ENCODE measurements at regions not wholly inside any gene's neighbourhood (a gene's known extent, or its start where the extent isn't known, plus 50 kb on each side); places are given as distances from the start of the nearest gene placed in this dataset.
"Not testable (repeated sequence)": the region's sequence is repeated elsewhere in the genome, so short reads cannot be mapped to it uniquely, and the experiment has no call there.

DNA sequence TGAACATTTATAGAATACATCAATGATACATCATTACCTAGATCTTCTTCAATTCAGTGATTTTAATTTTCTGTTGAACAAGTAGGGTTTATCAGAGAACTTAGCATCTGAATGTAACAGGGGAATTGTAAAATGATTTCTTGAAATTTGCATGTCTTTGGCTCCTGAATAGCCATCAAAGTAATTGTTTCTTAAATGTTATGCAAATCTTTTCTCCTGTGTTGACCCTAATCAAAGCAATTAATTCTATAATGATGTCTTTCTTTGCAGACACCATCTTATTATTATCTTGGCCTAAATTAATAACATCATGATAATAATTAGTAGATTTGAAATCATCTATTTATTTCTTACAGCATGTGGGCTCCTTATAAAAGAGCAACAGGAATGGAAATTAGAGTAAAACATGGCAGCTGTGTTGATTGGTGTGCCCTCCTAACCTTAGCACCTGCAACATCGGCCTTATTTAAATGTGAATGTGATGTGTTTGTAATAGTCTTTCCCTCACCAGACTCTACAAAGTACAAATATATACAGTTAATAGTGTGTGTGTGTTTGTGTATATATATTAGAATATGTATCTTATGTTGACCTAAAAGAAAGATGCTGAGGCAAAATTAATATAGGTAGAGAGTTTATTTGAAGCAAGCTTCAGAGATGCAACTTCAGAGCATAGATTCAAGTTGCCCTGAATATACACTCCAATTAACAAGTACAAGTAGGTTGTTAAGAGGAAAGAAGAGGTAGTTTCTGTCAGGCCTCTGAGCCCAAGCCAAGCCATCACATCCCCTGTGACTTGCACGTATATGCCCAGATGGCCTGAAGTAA, 328.0 kb upstream of the TECRL start:
- no peak for DNase-seq (ENCODE audit: low spot score)

DNA sequence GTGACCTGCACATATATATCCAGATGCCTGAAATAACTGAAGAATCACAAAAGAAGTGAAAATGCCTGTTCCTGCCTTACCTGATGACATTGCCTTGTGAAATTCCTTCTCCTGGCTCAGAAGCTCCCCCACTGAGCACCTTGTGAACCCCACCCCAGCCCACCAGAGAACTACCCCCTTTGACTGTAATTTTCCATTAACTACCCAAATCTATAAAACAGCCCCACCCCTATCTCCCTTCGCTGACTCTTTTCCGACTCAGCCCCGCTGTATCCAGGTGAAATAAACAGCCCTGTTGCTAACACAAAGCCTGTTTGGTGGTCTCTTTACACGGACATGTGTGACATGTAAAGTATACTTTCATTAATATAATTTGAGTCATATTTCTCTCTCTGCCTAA, 320.3 kb upstream of the TECRL start:
- no peak for DNase-seq (ENCODE audit: low spot score)

DNA sequence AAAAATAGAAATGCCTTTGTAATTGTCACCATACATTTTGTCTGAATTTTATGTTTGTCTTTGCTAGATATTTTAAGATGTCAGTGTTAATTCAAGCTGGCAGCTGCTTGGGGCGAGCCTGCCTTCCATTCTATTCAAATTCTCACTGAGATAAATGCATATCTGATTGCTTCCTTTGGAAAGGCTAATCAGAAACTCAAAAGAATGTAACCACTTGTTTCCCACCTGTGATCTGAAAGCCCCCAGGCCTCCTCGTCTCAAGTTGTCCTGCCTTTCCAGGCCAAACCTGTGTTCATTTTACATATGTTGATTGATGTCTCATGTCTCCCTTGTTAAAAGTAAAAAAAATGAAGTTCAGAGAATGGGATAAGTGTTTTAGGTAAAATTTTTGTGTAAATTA, 318.7 kb upstream of the TECRL start:
- no peak for DNase-seq (ENCODE audit: low spot score)

DNA sequence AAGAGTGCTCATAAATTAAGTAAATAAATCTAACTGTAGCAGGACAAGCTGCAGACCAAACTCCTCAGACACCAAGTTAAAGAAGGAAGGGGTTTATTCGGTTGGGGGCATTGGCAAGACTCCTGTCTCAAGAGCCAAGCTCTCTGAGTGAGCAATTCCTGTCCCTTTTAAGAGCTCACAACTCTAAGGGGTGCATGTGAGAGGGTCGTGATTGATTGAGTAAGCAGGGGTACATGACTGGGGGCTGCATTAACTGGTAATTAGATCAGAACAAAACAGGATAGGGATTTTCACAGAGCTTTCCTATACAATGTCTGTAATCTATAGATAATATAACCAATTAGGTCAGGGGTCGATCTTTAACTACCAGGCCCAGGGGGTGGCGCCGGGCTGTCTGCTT, 318.1 kb upstream of the TECRL start:
- DNase-seq (ENCODE audit: low spot score): not testable (repeated sequence)

DNA sequence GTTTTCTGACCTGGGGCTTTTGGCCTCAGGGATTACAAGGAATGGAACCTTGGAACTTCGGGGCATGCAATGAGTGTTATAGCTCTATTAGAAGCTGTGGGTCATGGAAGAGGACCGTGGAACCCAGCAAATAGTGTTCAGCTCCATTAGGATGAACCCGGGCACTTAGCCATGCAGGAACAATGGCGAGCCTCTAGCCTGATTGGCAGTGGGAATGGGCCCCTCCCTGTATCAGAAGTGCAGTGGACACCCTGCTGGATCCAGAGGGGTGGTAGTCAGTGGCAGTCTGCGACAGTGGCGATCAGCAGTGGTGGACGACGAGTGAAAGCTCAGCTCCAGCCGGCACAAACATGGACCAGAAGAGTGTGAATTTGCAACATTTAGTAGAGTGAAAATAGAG, 315.4 kb upstream of the TECRL start:
- DNase-seq (ENCODE audit: low spot score): no peak

DNA sequence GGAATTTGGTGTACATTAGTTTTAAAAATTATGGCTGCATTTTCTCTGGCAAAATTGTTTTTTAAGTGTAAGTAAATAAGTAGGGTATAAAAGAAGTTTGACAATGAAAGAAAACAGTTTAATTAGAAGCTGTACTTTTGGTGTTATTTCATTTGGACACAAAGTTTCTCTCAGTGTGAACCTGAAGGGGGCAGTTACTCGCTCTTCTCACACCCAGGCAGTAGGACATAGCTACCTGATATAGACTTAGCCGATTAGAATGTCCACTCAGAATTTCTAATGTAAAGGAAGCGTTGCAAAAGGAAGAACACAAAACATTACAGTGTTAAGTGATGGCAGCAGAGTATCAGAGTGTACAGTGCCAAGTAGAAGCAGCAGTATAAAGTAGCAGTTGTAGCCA, 311.9 kb upstream of the TECRL start:
- no peak for DNase-seq (ENCODE audit: low spot score)

DNA sequence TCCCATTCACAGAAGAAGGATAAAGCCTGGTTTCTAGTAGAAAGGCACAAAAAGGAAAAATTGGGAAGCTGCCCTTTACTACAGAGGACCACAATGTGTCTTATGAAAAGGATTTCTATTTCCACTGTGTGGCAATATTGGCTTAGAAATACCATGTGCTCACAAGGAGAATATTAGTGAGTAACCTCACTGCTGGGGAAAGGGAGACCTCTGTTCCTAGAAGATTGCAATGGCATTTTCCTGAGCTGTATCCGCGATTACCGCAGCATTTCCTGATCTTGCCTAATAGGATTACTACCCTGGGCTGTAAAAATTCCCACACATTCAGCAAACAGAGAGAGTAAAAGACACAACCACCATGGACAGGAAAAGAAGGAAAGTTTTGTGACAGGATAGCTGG, 308.8 kb upstream of the TECRL start:
- DNase-seq (ENCODE audit: low spot score): no peak

DNA sequence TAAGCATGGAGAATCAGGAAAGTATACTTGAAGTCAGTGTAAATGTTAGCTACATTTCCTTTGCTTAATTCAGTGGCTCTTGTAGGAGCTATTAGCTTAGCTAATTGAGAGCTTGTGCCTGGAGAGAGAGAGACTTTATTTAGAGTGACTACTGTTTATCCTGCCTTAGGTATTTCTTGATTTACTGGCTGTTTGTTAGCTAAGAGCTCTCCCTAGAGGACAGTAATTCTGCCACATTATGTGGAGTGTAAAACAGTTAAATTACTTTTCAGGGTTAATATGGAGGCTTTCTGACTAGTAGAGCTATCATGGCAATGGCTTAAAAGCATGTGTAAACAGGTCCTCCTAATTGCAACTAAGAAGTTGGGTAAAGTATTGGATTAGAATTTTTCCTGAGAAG, 306.5 kb upstream of the TECRL start:
- DNase-seq (ENCODE audit: low spot score): no peak

DNA sequence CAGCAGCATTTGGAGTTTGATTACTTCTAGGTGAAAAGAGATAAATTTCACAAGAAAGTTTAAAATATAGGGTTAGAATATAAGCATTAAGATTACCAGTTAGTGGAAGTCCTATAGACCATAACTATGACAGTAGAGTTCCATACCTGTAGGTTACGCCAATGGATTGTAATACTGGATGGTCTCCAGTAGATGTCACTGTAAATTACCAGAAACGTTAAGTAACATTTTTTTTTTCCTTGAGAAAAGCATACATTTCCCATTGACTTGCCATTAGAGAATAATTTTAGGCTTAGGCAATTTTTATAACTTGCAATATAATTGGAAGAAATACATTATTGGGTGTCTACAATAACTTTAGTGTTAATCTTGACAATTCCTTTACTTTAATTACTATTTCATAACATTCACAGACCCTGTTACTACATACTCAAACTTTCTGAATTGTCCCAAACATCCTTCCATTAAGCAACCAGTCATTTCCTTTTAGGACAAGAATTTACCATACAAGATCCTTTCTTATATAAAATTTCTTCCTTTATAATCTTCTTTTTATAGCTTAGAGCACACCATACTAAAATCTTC, 304.1 kb upstream of the TECRL start:
- no peak for DNase-seq (ENCODE audit: low spot score)

DNA sequence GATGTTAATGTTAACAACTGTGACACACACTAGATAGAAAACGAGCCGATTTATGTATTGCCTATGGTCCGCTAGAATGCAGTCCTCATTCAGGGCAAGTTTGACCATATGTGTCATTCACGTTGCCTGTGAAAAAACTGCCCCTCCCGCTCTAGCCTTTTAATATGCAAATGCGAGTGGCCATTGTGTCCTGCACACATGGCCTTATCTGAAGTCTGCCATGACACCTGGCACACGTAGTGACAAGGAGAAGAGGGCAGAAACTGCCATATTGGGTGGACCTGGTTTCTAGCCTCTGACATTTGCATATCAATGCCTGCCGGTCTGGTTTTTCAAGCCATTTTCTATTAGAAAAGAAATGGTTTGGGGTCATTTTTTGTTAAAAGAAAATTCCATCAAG, 303.3 kb upstream of the TECRL start:
- no peak for DNase-seq (ENCODE audit: low spot score)

DNA sequence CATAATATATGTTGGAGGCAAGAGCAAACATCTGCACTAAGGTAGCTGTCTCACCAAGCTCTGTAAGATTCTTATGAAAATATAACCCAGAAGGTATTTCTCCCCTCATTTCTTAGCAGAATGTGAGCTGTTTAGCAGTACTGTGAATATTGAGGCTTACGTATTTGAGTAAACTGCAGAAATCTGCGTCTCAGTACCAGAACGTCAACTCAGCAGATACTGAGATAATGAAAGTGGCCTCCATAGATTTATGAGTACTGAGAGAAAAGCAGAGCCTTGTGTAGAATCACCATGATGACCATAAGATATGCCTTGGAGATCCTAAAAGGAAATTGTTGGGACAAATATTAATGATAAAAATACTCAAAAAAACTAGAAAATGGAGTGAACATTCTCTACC, 296.7 kb upstream of the TECRL start:
- DNase-seq (ENCODE audit: low spot score): no peak

DNA sequence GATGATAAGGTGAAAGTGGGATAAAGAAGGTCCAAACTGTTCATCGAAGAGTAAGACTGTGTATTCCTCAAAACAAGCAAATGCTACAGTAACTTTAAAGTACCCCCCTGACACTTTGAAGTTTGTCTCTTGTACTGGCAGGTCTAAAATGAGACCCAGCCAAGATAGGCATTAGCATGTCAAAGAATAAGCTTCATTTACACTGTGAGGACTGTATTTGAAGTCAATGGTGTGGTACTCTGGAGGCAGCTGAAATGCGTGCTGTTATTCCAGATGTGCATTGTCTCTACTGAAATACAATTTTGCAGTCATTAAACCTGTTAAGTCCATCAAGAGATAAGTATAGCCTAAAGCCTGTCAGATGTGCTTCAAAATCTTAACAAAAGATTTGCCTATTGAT, 288.9 kb upstream of the TECRL start:
- no peak for DNase-seq (ENCODE audit: low spot score)

DNA sequence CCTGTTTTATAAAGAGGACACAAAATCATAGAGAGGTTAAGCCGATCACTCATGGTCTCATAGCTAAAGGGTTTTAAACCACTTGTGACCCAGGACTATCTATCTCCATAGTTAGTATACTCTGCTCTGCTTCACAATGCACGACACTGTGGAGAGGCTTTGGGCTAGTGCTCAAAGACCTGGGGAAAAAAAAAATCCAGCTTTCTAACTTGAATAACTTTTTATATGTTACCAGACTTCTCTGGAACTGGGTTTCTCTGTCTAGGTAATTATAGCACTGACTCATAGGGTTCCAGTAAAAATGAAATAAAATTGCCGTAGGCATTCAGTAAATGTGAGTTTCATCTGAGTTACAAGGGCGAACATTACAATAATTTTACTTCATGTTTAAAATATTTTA, 273.7 kb upstream of the TECRL start:
- DNase-seq (ENCODE audit: low spot score): no peak

DNA sequence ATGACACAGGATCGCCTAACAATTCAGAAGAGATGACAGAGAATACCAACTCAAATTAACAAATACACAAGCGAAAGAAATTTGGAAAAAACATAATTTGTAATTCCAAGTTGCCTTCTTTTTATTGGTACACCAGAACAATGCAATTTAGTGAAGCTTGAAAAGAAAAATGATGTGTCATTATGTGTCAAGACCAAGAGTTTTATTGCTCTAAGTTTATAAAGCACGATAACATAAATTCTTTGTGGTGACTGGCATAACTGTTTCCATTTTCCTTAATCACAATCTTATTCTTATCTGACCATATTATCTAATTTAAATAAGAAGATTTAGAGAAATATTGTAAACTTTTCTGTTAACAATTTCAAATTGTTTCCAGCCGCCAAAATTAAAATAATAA, 273.2 kb upstream of the TECRL start:
- DNase-seq (ENCODE audit: low spot score): no peak

DNA sequence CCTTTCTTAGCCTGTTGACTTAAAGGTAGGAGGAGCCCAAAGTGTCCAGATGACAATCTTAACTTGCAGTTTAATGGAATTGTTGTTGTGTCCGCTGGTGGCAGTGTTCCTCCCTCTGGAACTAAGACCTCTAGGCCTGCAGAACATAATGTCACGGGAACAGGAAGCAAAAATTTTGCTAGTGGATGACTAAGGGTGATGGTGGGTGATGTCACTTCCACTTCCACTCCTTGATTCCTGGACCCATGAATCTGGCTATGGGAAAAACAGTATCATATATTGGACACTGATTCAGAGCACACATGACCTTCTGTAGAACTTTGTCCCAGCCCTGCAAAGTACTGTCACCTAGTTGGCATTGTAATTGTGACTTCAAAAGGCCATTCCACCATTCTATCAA, 263.9 kb upstream of the TECRL start:
- not testable (repeated sequence) for DNase-seq (ENCODE audit: low spot score)

DNA sequence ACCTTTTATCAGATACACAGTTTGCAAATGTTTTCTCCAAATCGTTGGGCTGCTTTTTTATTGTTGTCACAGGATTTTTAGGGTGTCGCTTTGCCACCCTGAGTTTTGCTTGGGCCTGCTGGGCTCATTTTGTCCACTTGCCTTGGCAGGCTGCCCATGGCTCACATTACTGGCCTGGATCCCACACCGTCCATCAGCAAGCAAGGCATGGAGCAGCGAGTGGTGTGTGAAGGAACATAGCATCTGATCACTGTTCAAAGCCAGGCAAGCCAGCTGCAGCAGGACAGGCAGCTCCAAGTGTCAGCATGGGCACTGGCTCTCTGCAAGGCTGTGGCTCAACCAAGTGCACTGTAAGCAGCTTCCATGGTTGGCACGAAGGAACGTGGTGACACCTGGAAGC, 261.4 kb upstream of the TECRL start:
- DNase-seq (ENCODE audit: low spot score): no peak

DNA sequence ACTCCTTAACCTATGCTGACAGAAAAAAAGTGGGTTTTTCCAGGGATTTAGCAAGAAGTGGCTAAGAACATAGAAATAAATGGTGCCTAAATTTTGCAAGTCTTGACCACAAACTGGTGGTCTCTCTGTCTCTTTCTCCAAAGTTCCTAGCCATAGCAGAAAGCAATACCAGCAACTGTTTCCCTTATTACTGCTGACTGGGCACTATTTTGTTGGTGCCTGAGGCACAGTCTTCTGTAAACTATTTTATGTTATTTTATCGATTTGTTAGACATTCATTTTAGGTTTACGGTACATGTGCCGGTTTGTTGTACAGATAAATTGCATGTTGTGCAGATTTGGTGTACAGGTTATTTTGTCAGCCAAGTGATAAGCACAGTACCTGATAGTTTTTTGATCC, 234.6 kb upstream of the TECRL start:
- no peak for DNase-seq (ENCODE audit: low spot score)

DNA sequence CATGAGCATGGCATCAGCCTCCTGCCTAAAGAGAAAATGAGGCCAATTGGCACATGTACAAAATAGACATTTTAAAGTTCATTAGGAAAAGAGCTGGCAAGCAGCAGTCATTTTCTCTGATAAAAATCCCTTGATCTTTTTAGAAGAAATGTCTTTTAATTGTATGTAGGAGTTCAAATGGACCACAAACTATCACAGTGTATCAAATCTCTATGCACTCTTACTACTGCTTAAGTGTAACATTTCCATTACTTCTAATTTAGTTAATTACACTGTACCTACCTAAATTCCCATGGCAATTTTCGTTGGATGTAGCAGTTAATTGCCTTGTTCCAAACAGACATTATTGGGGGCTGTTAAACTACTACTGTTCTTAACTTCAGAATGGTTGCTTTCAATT, 233.7 kb upstream of the TECRL start:
- no peak for DNase-seq (ENCODE audit: low spot score)

DNA sequence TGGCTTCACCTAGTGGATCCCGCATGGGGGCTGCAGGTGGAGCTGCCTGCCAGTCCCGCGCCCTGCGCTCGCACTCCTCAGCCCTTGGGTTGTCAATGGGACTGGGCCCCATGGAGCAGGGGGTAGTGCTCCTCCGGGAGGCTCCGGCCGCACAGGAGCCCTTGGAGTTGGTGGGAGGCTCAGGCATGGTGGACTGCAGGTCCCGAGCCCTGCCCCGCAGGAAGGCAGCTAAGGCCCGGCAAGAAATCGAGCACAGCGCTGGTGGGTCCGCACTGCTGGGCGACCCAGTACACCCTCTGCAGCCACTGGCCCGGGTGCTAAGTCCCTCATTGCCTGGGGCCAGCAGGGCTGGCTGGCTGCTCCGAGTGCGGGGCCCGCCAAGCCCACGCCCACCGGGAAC, 231.2 kb upstream of the TECRL start:
- not testable (repeated sequence) for DNase-seq (ENCODE audit: low spot score)

DNA sequence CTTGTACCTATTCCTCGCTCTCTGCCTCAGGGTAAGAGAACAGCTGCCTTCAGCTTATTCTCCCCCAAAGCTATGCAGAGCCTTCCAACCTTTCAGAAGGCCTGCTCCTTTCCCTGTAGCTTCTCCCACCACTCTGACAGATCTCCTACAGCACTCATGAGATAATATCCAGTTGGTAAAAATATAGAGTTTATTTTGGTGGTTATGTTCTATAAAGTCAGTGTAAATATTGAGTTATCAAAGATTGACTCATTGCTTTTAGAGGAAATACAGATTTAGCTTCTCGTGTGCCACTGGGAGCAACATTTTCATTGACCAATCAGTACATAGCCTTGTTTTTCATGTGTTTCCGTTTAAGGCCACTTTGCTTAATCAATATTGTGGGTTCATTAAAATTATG, 216.2 kb upstream of the TECRL start:
- DNase-seq (ENCODE audit: low spot score): no peak

DNA sequence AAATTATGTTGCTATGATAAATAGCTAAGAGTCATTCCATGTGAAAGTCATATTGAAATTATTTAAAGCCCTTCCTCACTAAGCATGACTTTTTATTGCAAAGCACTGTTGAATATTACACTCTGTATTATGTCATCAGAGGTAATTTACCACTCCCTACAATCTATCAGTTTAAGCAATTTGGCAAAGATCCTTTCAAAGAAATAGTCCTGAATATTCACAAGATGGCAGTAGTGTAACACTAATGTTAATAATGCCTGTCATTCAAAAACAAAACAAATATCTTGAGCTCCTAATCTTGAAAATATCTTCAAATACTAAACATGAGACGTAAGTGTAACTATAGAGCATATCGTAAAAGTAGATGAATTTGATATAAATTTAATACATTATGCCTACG, 208.6 kb upstream of the TECRL start:
- DNase-seq (ENCODE audit: low spot score): no peak

DNA sequence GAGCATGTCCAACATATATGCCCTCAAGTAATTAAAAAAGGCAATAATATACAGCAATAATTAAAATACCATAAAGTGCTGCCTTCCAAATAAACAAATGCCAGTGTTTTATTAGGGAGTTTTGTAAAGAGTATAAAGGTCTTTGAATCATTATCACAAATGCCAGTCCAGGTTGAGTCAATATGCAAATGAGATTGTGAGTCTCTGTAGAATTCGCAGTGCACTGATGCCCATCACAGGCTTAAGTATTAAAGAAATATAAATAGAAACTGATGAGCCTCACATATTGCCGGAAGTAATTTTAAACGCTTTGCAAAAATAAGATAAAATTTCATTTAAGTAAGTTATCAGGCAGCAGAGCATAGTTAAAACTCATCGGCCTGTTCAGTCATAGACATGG, 205.0 kb upstream of the TECRL start:
- no peak for DNase-seq (ENCODE audit: low spot score)

DNA sequence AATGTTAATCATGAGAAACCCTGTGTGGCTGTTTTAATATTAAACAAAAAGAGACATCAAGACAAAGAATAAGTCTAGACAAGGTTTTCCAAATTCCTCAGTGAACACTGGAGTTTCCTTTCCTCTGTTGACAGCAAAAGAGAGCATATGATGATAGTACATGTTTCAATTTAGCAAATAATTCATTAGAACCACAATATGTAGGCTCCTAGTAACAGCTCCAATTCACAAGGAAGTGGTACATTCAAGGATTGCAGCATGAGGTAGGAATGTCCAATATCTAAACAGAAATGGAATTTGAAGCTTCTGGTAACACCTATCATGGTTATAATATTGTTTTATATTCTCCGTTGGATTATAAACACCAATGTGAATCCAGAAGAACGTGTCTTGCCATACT, 203.8 kb upstream of the TECRL start:
- DNase-seq (ENCODE audit: low spot score): no peak
